ENCODE measurements at regions not wholly inside any gene's neighbourhood (a gene's known extent, or its start where the extent isn't known, plus 50 kb on each side); places are given as distances from the start of the nearest gene placed in this dataset.

DNA sequence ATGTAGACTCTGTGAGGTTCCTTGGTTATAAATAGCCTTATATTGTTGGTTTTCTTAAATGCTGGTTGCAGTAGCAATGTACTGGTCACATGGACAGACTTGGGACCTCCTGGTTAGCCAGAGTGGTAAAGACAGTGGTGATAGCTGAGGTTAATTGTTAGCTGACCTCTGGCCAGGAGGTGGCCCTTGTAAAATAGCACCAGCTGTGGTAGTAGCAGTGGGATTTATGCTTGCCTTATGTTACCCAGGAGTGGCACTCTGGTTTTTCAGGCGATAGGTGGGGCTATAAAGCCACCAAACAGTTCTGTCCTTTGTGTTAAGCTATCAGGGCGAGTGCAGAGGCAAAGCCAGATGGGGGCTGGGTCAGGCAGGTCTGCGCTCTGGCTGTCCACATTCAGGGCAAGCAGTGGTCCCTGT, 94.8 kb upstream of the SRD5A2 start:
- WGBS (ENCODE audit: insufficient coverage) = 37% methylated on average over 3 of the region's 3 CpGs
- DNase-seq (ENCODE audit: low read depth in 4 of 6, low spot score in 6 of 6) = no peak
- Histone ChIP-seq H3K27me3 (ENCODE audit: control insufficient read depth, insufficient read depth, low read length) (no peaks in the 10 kb centered on the region), H3K9me3 (ENCODE audit: control insufficient read depth, insufficient read depth, low read length) (peaks cover 9% of the 10 kb centered on the region), H3K27ac (ENCODE audit: low read depth, low read length) (no peak overlapping the region), H3K4me1 (ENCODE audit: control insufficient read depth, insufficient read depth, low read length) (no peaks in the 10 kb centered on the region), H3K4me3 (ENCODE audit: low read depth, low read length) (no peak overlapping the region), H3K36me3 (ENCODE audit: control insufficient read depth, insufficient read depth, low read length) (no peaks in the 10 kb centered on the region)

DNA sequence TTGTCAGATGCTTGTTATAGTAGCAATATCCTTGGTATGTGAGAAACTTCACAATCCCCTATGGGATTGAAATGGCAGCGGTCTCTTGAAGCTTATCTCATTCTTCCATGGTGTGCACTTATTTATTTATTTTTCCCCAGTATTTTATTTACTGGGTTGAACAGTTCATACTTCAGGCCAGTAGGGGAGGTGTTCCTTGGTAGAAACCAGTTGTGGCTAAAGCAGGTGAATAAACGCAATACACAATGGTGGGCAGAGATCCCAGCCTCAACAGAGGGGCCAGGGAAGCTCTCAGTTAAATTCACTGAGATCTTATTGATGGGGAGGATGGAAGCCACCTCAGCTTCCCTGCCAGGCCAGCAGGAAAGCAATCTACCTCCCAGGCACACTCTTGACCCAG, 93.7 kb upstream of the SRD5A2 start:
- 89% methylated on average over 1 of the region's 2 CpGs for WGBS (ENCODE audit: insufficient coverage)
- no peaks in the 10 kb centered on the region for H3K4me1 ChIP-seq (ENCODE audit: control insufficient read depth, insufficient read depth, low read length)
- H3K36me3 ChIP-seq (ENCODE audit: control insufficient read depth, insufficient read depth, low read length) = no peaks in the 10 kb centered on the region
- H3K27me3 ChIP-seq (ENCODE audit: control insufficient read depth, insufficient read depth, low read length) = no peaks in the 10 kb centered on the region
- H3K27ac ChIP-seq (ENCODE audit: low read depth, low read length) = no peak overlapping the region
- DNase-seq (ENCODE audit: low read depth in 4 of 6, low spot score in 6 of 6) = no peak
- no peak overlapping the region for H3K4me3 ChIP-seq (ENCODE audit: low read depth, low read length)
- peaks cover 6% of the 10 kb centered on the region for H3K9me3 ChIP-seq (ENCODE audit: control insufficient read depth, insufficient read depth, low read length)

DNA sequence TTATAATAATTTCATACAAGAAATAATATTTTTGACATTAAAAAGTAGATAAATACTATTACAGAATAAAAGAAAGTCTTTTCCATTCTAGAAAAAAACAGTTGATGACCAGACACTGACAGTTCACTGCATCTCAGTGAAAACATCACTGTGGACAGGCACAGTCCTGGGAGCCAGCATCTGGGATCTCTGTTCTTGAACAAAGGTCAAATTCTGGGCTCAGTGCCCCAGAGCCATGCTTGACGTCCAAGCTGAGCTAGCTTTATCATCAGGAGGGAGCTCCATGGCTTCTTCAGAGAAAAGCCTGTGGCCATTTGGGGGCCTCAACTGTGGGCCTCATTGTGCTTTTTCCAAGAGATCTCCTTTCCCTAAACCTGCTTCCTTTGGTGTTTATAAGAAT, 86.1 kb upstream of the SRD5A2 start:
- no peak overlapping the region for H3K27ac ChIP-seq (ENCODE audit: low read depth, low read length)
- 40% methylated on average over 1 of the region's 1 CpG for WGBS (ENCODE audit: insufficient coverage)
- DNase-seq (ENCODE audit: low read depth in 4 of 6, low spot score in 6 of 6) = no peak

DNA sequence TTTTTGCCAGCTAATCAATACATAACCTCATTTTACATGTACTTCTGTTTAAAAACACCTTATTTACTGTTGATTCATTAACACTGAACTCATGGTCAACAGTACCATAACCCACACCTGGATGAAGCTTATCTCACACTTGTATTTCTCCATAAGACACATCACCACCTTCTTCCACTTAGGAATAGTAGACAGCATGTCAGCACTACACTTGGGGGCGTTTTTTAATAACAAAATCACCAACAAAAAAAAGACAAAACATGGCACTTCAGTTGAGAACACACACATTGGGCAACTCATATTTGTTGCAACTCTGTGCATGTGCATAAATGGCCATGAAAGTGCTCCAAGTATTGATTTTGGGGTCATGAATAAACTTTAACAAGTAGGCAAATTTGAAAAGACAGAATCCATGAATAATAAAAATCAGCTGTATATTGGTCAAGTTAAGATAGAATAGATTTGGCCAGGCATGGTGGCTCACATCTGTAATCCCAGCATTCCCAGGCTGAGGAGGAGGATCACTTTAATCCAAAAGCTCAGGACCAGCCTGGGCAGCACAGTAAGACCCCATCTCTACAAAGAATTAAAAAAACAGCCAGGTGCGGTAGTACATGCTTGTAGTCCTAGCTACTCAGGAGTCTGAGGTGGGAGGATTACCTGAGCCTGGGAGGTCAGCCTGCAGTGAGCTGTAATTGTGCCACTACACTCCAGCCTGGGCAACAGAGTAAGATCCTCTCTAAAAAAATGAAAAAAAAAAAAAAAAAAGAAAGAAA, 84.4 kb upstream of the SRD5A2 start:
- Histone ChIP-seq H3K4me3 (ENCODE audit: low read depth, low read length) (no peak overlapping the region), H3K36me3 (ENCODE audit: control insufficient read depth, insufficient read depth, low read length) (no peaks in the 10 kb centered on the region), H3K9me3 (ENCODE audit: control insufficient read depth, insufficient read depth, low read length) (peaks cover 1% of the 10 kb centered on the region), H3K4me1 (ENCODE audit: control insufficient read depth, insufficient read depth, low read length) (no peaks in the 10 kb centered on the region), H3K27me3 (ENCODE audit: control insufficient read depth, insufficient read depth, low read length) (peaks cover 2% of the 10 kb centered on the region), H3K27ac (ENCODE audit: low read depth, low read length) (no peak overlapping the region)
- no peak for DNase-seq (ENCODE audit: low read depth in 4 of 6, low spot score in 6 of 6)
- WGBS (ENCODE audit: insufficient coverage) = no CpG with 5 or more reads among the region's 2 CpGs

More for the DNA sequence above, 86.1 kb upstream of the SRD5A2 start:
- Histone ChIP-seq H3K4me3 (ENCODE audit: low read depth, low read length) (no peak overlapping the region), H3K4me1 (ENCODE audit: control insufficient read depth, insufficient read depth, low read length) (no peaks in the 10 kb centered on the region), H3K9me3 (ENCODE audit: control insufficient read depth, insufficient read depth, low read length) (peaks cover 1% of the 10 kb centered on the region), H3K36me3 (ENCODE audit: control insufficient read depth, insufficient read depth, low read length) (no peaks in the 10 kb centered on the region), H3K27me3 (ENCODE audit: control insufficient read depth, insufficient read depth, low read length) (peaks cover 2% of the 10 kb centered on the region)

DNA sequence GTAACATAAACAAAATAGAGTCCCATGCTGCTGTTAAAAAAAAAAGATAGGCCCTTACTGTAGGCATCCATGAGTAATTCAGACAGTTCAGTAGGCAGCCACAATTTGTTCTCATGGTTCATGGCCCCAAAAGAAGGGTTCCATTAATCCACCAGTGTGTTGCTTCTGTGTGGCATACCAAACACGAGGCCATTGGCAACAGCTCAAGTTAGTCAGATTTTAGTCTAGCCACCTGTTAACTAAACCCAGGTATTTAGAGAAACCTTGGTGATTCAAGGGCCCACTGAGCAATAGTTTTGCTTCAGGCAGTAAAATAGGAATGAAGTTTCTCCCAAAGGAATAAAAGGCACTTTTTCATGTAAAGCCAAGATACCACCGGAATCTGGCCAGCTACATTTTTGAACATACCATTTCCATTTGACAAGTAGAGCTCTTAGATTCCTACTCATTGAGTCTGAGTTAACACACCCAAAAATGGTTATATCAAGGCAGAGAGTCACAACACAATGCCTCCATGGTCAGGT, 80.1 kb upstream of the SRD5A2 start:
- H3K4me3 ChIP-seq (ENCODE audit: low read depth, low read length) = no peak overlapping the region
- 80% methylated on average over 2 of the region's 2 CpGs for WGBS (ENCODE audit: insufficient coverage)
- peaks cover 1% of the 10 kb centered on the region for H3K9me3 ChIP-seq (ENCODE audit: control insufficient read depth, insufficient read depth, low read length)
- H3K36me3 ChIP-seq (ENCODE audit: control insufficient read depth, insufficient read depth, low read length) = no peaks in the 10 kb centered on the region
- DNase-seq (ENCODE audit: low read depth in 4 of 6, low spot score in 6 of 6) = no peak
- H3K4me1 ChIP-seq (ENCODE audit: control insufficient read depth, insufficient read depth, low read length) = no peaks in the 10 kb centered on the region
- peaks cover 2% of the 10 kb centered on the region for H3K27me3 ChIP-seq (ENCODE audit: control insufficient read depth, insufficient read depth, low read length)
- no peak overlapping the region for H3K27ac ChIP-seq (ENCODE audit: low read depth, low read length)

DNA sequence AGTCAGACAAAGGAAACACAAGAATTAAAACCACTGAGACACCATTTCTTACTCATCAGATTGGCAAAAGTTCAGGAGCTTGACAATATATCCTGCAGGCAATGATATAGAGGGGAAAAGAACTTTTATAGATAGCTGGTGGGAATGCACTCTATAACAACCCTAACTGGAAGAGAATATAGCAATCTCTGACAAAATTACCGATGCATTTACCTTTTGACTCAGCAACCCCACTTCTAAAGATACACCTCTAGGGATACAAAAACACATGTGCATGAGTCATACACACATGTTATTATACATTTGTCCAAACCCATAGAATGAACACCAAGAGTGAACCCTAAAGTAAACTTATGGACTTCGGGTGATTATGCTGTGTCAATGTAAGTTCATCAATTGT, 79.4 kb upstream of the SRD5A2 start:
- no peak overlapping the region for H3K4me3 ChIP-seq (ENCODE audit: low read depth, low read length)
- DNase-seq (ENCODE audit: low read depth in 4 of 6, low spot score in 6 of 6) = no peak
- H3K36me3 ChIP-seq (ENCODE audit: control insufficient read depth, insufficient read depth, low read length) = no peaks in the 10 kb centered on the region
- peaks cover 2% of the 10 kb centered on the region for H3K27me3 ChIP-seq (ENCODE audit: control insufficient read depth, insufficient read depth, low read length)
- no CpG with 5 or more reads among the region's 2 CpGs for WGBS (ENCODE audit: insufficient coverage)
- peaks cover 1% of the 10 kb centered on the region for H3K9me3 ChIP-seq (ENCODE audit: control insufficient read depth, insufficient read depth, low read length)
- no peak overlapping the region for H3K27ac ChIP-seq (ENCODE audit: low read depth, low read length)
- no peaks in the 10 kb centered on the region for H3K4me1 ChIP-seq (ENCODE audit: control insufficient read depth, insufficient read depth, low read length)

DNA sequence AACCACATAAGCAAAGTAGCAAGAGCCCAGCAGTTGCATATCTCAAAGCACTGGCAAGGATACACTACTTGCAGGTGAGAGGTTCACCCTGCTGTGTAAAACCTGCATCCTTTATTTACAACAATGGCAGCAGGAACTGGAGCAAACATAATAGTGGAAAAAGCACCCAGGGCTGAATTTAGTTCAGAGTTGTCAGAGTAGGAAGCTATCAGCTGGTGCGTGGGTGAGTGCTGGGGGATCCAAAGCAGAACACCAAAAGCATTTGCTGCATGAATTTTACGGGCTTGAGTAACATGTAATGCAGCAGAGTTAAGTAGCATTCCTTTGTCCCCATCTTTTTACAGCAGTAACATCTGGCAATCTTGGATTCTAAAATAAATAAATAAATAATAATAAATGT, 73.5 kb upstream of the SRD5A2 start:
- Histone ChIP-seq H3K9me3 (ENCODE audit: control insufficient read depth, insufficient read depth, low read length) (no peaks in the 10 kb centered on the region), H3K27me3 (ENCODE audit: control insufficient read depth, insufficient read depth, low read length) (no peaks in the 10 kb centered on the region), H3K36me3 (ENCODE audit: control insufficient read depth, insufficient read depth, low read length) (no peaks in the 10 kb centered on the region), H3K4me1 (ENCODE audit: control insufficient read depth, insufficient read depth, low read length) (no peaks in the 10 kb centered on the region), H3K27ac (ENCODE audit: low read depth, low read length) (no peak overlapping the region), H3K4me3 (ENCODE audit: low read depth, low read length) (no peak overlapping the region)
- no CpG with 5 or more reads among the region's 2 CpGs for WGBS (ENCODE audit: insufficient coverage)
- DNase-seq (ENCODE audit: low read depth in 4 of 6, low spot score in 6 of 6) = no peak

DNA sequence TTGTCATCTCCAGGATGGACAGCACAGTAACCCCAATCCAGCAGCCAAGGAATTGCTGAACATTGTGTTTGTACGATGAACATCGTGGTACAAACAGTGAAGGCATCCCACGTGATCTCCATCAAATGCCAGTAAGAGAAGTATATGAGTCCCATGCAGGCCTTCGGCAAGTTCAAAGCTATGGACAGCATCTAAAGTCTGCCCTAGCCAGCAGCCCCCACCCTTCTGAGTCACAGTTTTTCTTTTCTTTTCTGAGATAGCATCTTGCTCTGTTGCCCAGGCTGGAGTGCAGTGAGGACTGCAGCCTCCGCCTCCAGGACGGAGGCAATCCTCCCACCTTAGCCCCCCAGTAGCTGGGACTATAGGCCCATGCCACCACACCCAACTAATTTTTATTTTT, 71.0 kb upstream of the SRD5A2 start:
- Histone ChIP-seq H3K36me3 (ENCODE audit: control insufficient read depth, insufficient read depth, low read length) (no peaks in the 10 kb centered on the region), H3K27ac (ENCODE audit: low read depth, low read length) (no peak overlapping the region), H3K4me3 (ENCODE audit: low read depth, low read length) (no peak overlapping the region), H3K9me3 (ENCODE audit: control insufficient read depth, insufficient read depth, low read length) (no peaks in the 10 kb centered on the region), H3K27me3 (ENCODE audit: control insufficient read depth, insufficient read depth, low read length) (no peaks in the 10 kb centered on the region), H3K4me1 (ENCODE audit: control insufficient read depth, insufficient read depth, low read length) (no peaks in the 10 kb centered on the region)
- no peak for DNase-seq (ENCODE audit: low read depth in 4 of 6, low spot score in 6 of 6)
- WGBS (ENCODE audit: insufficient coverage) = 96% methylated on average over 4 of the region's 6 CpGs

DNA sequence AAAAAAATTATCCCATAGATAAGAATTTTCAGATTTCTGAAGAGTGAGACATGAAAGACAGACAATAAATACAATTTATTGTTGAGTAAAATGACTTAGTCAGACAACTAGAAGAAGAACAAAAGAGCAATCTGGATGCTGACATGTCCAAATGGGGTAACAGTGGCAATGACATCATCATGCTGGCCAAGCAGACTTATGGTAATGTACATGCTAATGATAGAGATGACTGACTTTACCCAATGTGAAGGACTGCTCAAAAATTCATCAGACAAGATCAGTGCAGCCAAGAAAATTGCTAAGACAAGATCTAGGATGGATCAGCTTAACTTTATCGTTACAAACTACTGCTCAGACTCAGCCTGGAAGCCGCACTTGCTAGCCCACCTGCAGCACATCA, 70.5 kb upstream of the SRD5A2 start:
- WGBS (ENCODE audit: insufficient coverage) = 100% methylated on average over 2 of the region's 2 CpGs
- Histone ChIP-seq H3K27ac (ENCODE audit: low read depth, low read length) (no peak overlapping the region), H3K36me3 (ENCODE audit: control insufficient read depth, insufficient read depth, low read length) (no peaks in the 10 kb centered on the region), H3K4me1 (ENCODE audit: control insufficient read depth, insufficient read depth, low read length) (no peaks in the 10 kb centered on the region), H3K9me3 (ENCODE audit: control insufficient read depth, insufficient read depth, low read length) (no peaks in the 10 kb centered on the region), H3K27me3 (ENCODE audit: control insufficient read depth, insufficient read depth, low read length) (no peaks in the 10 kb centered on the region), H3K4me3 (ENCODE audit: low read depth, low read length) (no peak overlapping the region)
- no peak for DNase-seq (ENCODE audit: low read depth in 4 of 6, low spot score in 6 of 6)

DNA sequence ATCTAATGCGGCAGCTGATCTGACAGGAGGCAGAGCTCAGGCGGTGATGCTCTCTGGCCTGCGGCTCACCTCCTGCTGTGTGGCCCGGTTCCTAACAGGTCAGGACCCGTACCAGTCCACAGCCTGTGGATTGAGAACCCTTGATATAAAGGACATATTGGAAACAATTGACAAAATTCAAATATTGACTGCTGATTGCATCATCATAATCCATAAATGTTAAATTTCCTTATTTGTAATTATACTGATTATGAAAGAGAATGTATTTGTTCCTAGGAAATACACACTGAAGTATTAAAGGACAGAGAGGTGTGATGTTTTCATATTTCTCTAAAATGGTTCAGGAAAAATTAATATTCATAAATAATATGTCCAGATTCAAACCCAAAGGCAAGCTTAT, 63.8 kb upstream of the SRD5A2 start:
- H3K4me1 ChIP-seq (ENCODE audit: control insufficient read depth, insufficient read depth, low read length) = no peaks in the 10 kb centered on the region
- no peaks in the 10 kb centered on the region for H3K9me3 ChIP-seq (ENCODE audit: control insufficient read depth, insufficient read depth, low read length)
- H3K36me3 ChIP-seq (ENCODE audit: control insufficient read depth, insufficient read depth, low read length) = no peaks in the 10 kb centered on the region
- 87% methylated on average over 3 of the region's 5 CpGs for WGBS (ENCODE audit: insufficient coverage)
- DNase-seq (ENCODE audit: low read depth in 4 of 6, low spot score in 6 of 6) = no peak
- no peak overlapping the region for H3K4me3 ChIP-seq (ENCODE audit: low read depth, low read length)
- no peak overlapping the region for H3K27ac ChIP-seq (ENCODE audit: low read depth, low read length)
- no peaks in the 10 kb centered on the region for H3K27me3 ChIP-seq (ENCODE audit: control insufficient read depth, insufficient read depth, low read length)
